ENCODE measurements at regions not wholly inside any gene's neighbourhood (a gene's known extent, or its start where the extent isn't known, plus 50 kb on each side); places are given as distances from the start of the nearest gene placed in this dataset.
"Not testable (repeated sequence)": the region's sequence is repeated elsewhere in the genome, so short reads cannot be mapped to it uniquely, and the experiment has no call there.

DNA sequence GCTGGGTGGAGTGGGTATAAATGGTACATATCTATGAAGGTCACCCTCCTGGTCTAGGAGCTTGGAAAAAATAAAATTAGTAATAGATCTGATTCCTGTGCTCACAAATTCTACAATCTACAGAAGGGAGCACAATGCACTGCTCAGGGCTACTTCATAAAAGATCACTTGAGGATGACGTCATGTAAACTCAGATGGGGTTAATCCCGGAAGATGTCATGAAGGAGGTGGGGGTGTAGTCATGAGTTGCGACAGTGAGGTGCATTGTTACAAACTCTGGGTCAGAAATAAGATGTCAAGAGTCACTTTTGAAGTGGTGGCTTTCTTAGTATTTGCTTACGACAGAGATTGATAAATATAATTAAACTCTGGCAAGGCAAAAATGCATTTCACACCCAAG is 68.2 kb downstream of the LHX9 start:
- DNase-seq: no peak

DNA sequence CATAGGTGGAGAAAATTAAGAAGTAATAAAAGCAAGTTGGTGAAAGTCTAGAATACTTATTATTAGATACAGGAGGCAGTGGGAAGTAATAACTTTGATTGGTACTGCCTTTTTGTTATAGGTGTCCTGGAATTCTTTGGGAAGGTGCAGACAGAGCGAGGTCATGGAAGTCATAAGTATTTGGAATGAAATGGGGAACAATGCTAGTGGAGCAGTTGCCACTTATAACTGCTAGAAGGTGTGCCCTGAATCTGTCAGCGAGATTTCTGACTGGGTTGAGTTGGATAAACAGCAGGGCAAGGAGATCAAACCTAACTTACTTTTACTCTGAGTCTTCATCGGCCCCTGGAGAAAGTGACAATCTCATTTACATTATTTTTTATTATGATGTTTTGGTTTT is 69.6 kb downstream of the LHX9 start:
- DNase-seq: no peak

DNA sequence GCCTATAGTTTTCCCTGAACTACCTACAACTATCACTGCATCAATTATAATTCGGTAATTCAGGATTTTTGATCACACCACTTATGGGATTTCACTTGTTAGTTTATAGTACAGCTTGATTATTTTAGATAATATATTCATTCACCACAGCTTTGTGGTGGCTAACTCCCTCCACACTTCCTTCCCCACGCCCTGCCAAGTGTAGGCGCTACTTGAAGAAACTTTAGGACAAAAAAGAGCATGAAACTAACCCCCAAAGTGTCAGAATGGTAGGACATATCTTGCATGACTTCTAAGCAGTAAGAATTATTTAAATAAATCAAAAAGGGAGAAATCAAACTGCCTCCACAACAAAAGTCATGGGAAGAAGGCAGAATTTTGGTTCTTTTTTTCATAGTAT is 70.1 kb downstream of the LHX9 start:
- DNase-seq: no peak

DNA sequence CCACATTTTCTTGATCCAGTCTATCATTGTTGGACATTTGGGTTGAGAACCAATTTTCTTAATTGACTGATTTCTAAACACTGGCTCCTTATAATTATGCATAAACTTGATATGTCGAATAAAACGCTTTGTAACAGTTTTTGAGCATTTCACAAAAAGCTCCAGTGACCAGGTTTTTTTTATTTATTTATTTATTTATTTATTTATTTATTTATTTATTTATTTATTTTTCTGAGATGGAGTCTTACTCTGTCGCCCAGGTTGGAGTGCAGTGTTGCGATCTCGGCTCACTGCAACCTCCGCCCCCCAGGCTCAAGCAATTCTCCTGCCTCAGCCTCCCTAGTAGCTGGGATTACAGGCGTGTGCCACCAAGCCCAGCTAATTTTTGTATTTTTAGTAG is 71.4 kb downstream of the LHX9 start:
- not testable (repeated sequence) for DNase-seq

DNA sequence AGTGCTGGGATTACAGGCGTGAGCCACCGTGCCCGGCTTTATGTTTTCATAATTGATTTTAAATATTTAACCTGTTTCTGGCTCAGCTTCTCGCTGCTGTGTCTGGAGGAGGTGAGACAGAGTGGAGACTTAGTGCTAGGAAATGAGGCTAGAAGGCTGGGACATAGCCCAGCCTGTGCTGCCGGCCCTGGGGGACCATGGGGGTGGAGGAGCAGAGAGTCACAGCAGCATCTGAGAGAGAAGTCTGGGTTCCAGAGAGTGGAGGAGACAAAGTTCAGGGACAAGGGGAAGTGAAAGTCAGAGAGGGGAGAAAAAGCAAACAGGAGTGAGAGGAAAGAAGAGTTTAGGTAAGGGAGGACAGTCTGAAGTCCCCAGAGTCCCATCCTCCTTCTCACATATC is 71.9 kb downstream of the LHX9 start:
- no peak for DNase-seq

DNA sequence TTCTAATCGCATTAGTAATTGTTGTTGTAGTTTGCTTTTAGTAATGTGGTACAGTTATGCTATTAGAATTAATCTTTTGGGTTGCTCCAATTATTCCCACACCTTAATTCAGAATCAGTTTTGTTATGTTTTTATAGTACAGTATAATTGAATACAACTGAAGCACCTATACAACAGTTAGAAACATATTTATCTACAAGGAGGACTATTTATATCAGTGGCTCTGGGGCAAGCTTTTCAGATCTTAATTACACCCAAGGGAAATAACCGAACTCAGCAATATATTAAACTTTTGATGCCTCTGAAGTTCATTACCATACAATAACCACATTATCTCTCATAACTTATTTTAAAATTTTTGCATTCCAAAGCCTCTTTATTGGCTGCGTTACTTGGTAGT is 74.4 kb downstream of the LHX9 start:
- no peak for DNase-seq

DNA sequence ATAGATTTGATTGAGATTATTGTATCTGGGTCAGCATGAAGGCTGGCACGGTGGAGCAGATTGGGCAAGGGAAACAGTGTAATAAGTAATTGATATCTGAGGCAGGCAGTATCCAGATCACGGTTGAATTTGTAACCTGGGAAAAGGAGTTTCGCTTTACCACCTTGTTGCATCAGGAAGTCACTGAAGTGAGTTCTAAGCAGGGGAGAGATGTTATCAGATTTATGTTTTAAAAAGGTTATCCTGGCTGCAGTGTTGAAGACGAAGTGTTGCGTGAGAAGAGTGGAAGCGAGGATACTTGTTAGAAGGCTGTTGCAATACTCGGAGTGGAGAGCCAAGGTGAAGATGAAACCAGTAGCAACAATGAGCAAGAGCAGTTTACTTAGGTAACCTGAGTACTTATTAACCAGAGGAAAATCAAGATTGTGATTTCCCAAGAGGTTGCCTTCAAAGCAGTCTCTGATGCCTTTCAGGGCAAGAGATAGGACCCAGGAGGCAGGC is 77.8 kb downstream of the LHX9 start:
- DNase-seq: no peak

DNA sequence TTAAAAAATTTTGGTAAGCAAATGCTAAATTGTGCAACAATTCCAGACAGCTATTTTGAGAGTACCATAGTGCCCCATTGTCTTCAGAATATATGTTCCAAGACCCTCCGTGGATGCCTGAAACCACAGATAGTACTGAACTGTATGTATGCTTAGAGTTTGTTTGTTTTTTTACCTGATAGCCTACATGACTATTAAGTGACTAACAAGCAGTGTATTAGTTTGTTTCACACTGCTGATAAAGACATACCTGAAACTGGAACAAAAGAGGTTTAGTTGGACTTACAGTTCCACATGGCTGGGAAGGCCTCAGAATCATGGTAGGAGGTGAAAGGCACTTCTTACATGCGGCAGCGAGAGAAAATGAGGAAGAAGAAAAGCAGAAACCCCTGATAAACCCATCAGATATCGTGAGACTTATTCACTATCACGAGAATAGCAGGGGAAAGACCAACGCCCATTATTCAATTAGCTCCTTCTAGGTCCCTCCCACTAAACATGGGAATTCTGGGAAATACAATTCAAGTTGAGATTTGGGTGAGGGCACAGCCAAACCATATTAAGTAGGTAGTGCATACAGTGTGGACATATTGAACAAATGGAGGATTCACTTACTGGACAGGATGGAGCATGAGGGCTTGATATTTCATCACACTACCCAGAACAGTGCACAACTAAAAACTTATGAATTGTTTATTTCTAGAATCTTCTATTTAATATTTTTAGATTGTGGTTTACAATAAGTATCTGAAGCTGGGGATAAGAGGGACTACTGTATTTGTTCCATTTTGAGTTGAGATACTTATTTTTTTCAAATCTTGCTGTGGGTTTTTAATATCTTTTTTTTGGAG is 78.5 kb downstream of the LHX9 start:
- no peak for DNase-seq

DNA sequence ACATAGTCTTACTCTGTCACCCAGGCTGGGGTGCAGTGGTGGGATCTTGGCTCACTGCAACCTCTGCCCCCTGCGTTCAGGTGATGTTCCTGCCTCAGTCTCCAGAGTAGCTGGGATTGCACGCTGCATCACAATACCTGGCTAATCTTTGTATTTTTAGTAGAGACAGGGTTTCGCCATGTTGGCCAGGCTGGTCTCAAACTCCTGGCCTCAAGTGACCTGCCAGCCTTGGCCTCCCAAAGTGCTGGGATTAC is 79.0 kb downstream of the LHX9 start:
- not testable (repeated sequence) for DNase-seq

DNA sequence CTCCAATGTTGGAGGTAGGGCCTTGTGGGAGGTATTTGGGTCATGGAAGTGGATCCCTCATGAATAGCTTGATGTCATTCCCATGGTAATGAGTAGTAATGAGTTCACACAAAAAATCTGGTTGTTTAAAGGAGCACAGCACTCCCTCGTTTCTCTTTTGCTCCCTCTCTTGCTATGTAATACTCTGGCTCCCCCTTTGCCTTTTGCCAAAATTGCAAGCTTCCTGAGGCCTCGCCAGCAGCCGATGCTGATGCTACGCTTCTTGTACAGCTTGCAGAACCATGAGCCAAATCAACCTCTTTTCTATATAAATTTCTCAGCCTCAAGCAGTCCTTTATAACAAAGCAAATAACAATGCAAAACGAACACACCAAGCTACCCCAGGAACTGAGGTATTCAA is 80.9 kb downstream of the LHX9 start:
- DNase-seq: no peak

DNA sequence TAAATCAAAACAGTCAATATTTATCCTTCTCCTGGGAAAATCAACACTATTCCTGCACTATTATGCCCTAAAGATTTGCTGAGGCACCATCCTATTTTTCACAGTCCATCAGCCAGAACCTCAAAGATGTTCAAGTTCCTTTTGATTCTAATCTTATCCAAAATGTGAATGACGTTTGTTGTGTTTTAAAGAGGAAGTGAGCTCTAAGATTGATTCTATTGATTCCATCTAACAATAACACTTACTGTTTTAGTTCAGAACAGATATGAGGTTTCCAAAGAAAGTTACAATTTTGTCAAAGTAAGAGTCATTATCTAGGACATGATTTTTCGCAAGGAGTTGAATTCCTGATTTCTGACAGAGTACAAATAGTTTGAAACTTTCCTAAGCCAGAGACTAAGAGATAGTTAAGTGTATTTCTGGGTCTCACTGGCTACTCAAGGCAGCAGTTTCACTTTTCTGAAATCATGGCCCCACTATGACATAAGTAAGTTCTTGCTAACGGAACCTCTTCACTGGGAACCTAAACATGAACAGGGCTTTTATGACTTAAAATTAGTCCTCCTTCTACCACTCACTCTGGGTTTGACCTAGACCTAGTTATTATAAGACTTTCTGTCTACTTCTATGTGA is 84.7 kb downstream of the LHX9 start:
- DNase-seq: no peak

DNA sequence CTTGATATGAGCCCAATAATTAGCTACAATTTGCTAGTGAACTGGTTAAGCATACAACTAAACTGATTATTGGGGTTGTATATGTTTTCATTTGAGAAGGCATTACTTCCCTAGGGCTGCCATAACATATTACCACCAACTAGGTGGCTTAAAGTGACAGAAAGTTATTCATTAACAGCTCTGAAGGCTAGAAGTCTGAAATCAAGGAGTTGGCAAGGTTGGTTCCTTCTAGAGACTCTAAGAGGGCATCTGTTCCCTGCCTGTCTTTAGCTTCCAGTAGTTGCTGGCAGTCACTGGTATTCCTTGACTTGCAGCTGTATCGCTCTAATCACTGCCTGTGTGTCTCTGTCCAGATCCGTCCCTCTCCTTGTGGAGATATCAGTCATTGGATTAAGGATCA is 86.3 kb downstream of the LHX9 start:
- no peak for DNase-seq

DNA sequence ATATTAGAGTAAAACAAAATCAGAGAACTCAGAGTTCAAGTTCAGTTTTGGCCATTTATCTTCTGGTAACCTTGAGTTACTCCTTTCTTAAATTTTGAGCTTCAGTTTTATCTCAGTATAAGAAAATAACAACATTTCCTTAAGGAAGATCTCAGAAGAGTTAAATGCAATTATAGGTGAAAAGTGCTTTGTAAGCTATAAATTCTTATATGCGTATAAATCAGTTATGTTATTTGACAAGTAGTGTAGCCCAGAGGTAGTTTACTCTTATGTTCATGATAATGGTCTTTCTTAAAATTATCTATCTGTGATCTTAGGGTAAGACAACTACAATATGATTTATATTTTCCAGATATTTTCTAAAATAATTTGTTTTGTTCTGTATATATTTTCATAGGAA is 89.8 kb downstream of the LHX9 start:
- DNase-seq: no peak

DNA sequence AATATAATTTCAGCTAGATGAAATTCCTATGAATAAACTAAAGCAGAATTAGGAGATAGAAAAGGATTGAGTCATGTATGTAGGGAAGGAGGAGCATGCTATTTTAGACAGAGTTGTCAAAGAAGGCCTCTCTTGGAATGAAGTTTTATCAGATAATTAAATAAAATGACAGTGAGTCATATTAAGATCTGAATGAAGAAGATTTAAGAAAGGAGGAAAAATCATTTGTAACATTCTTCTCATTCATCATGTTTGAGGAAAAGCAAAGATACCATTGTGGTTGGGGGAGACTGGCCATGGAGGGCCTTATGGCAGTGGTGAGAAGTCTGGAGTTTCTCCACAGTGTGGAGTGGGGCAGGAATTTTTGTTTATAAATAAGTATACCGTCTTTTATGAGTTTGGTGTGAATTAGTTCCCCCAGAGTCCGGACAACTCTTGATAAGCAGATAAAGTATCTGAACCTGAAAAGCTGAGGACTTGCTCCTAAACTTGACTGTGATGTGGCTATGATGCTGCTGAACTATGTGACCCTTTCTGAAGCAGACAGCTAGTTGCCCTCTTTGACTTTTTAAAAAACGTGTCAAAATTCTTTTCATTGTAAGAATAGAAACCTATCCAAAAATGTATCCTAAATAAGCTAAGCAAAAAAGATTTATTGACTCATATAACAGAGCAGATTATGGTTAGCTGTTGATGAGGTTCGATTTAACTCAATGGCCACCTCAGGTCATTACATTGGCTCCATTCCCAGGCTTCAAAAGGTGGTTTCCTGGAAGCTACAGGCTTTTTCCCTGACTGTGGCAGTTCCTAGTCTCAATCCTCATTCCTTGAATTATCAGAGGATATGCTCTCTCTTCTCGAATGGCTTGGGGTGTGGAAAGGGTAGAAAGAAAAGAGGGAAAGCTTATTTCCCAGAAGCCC is 90.8 kb downstream of the LHX9 start:
- DNase-seq: no peak

DNA sequence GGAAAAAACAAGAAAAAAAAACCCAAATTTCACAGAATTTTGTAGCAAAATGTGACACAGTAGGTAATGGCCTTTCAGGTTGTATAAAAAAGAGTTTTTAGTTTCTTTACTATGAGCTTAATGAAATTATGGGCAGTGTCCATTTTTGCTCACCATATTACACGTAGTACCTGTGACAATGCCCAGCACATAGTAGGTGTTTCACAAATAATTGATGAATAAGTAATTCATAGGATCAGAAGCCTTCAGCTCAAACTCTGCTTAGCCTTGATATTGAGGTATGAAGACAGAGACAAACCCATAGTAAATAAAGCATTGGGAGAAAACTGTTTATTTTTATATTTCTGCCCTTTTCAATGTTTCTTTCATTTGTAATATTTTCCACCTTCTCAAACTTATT is 97.2 kb downstream of the LHX9 start:
- DNase-seq: no peak

DNA sequence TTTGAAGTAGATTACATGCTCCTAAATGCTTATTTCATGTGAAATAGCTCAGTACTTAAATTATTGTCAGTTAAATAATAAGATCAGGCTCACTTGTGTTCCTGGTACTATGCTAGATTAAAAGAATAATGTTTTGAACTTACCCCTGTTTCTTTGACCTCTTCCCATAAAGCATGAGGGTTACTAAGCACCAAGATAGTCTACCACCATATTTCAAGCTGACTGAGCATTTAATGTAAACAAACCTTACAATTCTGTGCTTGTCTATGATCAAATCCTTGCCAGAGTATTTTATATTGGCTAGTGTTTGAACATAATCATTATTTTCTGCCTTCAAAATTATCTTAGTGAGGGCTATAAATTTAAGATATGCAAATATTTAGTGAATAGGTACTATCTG is 98.1 kb downstream of the LHX9 start:
- DNase-seq: no peak

DNA sequence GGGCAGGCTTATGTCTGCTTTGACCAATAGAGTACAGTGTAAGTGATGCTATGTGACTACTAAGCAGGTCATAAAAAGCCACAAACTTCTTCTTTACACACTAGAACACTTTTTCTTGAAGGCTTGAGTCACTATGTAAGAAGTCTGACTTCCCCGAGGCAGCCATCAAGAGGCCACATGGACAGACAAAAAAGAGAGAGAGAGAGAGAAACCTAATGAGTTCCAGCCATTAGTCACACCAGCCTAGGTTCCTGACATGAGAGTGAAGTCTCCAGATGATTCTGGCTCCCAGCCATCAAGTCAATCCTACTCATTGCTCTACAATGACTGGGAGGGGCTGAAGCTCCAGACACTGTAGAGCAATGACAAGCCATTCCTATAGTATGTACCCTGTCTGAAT is 101.4 kb downstream of the LHX9 start:
- DNase-seq: peak; percentile 3

DNA sequence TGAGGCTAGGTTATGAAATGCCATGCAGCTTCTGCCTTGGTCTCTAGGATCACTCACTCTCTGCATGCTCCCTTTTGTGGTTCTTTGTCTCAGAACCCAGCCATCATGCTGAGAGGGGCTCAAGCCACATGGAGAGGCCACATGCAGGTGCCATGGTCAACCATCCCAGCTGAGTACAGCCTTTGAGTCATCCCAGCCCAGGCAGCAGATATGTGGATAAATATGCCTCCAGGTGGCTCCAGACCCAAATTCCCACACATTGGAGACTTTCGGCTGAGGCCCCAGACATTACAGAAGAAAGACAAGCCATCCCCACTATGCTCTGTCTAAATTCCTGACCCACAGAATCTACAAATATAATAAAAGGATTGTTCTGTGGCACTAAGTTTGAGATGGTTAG is 102.0 kb downstream of the LHX9 start:
- no peak for DNase-seq

DNA sequence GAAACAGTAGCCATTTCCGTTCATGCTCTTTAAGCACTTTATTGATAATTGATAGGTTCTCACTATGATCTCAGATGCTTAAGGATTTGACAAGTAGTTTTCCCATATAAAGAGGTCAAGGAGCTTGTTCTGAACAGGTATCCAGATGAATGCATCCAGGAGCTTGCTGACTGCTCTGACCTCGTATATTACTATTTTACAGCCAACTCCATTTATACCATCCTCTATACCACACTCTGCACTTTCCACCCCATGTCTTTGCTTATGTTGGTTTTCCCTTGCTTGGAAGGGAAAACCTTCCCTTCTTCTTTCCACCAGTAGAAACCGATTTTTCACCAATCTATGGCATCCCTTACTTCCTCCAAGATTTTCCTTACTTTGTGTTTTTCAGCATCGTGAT is 107.2 kb downstream of the LHX9 start:
- DNase-seq: no peak

DNA sequence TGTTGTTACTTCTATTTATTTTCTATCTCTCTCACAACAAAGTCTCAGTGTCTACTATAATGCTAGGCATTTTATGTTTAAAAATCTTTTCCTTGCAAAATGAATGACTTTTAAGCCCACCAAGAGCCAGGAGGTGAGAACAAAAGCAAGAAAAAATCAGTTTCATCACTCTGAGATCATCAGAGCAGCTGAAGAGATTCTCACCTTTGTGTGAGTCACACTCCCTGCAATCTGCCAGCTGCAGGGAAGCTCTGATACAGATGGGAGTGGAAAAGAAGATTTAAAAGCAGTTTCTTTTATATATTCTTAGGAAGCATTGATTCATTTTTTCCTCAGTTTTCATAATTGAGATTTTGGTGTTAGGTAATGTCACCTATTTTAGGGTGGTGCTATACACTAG is 107.6 kb downstream of the LHX9 start:
- DNase-seq: peak; percentile 6

DNA sequence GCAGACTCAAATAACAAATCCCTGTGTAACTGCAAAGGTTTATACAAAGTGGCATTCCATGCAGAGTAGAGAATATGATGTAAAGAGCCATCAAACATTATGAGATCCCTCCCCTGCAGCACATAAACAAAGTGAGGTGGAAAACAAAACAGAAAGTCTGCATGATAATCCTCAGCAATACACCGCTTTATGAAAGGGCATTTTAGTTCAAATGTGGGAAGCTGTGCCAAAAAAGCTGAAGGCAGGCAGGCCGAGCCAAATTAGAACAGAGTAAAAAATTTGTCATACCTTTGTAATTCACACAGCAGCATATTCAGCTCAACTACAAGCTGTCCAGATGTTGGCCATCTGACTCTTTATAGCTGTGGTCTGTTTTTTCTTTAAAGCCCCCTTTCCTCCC is 113.5 kb downstream of the LHX9 start:
- no peak for DNase-seq

DNA sequence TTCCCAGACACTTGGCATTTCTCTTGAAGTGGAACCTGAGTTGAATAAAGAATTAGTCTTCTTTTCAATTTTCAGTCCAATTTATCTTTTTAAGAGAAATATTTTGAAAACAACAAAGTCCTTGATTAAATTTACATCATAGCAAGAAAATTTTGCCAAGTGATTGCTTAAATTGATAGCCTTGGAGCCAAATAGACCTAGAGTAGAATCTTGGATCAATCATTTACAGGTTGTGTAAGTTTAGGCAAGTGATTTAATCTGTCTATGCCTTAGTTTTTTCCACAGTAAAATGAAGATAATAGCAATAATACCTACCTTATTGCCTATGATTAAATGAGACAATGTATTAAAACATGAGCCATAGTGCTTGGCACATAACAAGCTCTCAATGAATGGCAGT is 113.9 kb downstream of the LHX9 start:
- no peak for DNase-seq

DNA sequence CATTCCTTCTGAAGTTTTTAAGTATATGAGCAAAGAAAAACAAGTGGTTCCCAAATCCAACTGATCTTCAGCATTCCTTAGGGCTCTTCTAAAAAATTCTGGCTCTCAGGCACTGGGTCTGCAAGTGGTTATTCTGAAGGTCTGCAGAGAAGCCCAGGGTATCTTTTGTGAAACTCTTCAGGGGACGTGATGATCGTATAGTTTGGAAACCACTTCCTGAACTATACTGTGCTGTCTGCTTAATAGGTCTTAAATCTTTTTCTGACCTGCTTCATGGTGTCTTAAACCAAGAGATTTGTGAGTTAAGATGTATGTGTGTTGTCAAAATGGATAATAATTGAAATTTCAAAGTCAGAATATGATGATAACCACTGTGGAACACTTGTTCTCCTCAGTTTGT is 115.5 kb downstream of the LHX9 start:
- DNase-seq: no peak

DNA sequence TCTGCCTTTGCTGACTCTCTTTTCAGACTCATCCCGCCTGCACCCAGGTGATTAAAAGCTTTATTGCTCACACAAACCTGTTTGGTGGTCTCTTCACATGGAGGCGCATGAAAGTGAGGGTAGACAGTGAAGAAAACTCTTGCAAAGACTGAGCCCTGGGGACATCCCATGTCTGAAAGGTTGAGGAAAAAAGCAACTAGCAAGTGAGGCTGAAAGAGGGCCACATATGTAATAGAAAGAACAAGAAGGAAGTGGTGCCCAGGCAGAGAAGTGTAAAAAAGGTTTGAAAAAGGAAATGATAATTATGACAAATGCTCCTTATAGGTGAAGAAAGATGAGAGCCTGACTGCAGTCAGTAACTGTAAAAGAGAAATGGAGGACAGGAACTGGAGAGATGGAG is 115.9 kb upstream of the NEK7 start:
- no peak for DNase-seq

Data from stimulated activated CD4-positive, alpha-beta T cell treated with anti-CD3 and anti-CD28 coated beads, Interleukin-1b, Interleukin-23, amount 100 ng/mL, for 48 hours (primary cell).